Activated naive CD4-positive, alpha-beta T cell treated with anti-CD3 and anti-CD28 coated beads, Interleukin-2, amount 50 U/mL, for 24 hours (primary cell): ENCODE measurements at regions not wholly inside any gene's neighbourhood (a gene's known extent, or its start where the extent isn't known, plus 50 kb on each side); places are given as distances from the start of the nearest gene placed in this dataset.
"Not testable (repeated sequence)": the region's sequence is repeated elsewhere in the genome, so short reads cannot be mapped to it uniquely, and the experiment has no call there.

Experiments used
- H3K27ac Mint-ChIP-seq: one replicate; pipeline ENCODE4 v1.8.0; 2021; ENCODE audit warnings: mild to moderate bottlenecking, mixed read lengths
- H3K27me3 Mint-ChIP-seq: one replicate; pipeline ENCODE4 v1.8.0; 2021; ENCODE audit warnings: mixed read lengths
- H3K36me3 Mint-ChIP-seq: one replicate; pipeline ENCODE4 v1.8.0; 2021; ENCODE audit warnings: mixed read lengths
- H3K4me1 Mint-ChIP-seq: one replicate; pipeline ENCODE4 v1.8.0; 2021; ENCODE audit warnings: mixed read lengths
- H3K4me3 Mint-ChIP-seq: one replicate; pipeline ENCODE4 v1.8.0; 2021; ENCODE audit warnings: mild to moderate bottlenecking, mixed read lengths
- H3K9me3 Mint-ChIP-seq: one replicate; pipeline ENCODE4 v1.8.0; 2021; ENCODE audit warnings: mixed read lengths

GRCh38 chr7:106463851-106464611 is 179.2 kb upstream of the NAMPT start:
- H3K36me3 Mint-ChIP-seq: no peaks in the 10 kb centered on the region
- H3K9me3 Mint-ChIP-seq: no peaks in the 10 kb centered on the region
- no peaks in the 10 kb centered on the region for H3K27me3 Mint-ChIP-seq
- no peak overlapping the region for H3K4me3 Mint-ChIP-seq
- H3K27ac Mint-ChIP-seq: peak overlapping the region; percentile 53
- peaks cover 38% of the 10 kb centered on the region for H3K4me1 Mint-ChIP-seq

DNA sequence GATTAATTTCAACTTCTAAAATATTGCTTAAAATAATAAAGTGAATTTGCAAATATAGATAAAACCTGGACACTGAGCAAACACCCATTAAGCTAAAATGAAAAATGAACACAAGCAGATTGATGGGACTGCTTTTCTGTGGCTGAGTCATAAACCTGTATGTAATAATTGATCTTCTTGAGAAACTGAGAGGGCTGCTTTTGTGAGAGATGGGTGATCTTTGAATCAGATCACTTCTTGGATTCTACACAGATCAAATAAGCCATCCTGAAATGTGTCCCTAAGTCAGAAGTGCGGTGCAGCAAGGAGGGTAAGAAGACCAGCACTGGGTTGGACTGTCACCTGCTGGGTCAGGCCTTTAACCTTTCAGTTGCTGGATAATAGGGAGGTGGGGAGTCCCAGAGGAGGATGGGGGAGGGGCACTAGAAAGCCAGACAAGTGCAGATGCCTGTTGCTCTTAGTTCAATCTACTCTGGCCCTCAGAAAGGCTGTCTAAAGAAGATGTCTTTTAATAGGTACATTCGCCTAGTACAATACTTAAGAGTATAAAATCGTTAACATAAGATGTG is 178.2 kb upstream of the NAMPT start:
- H3K27ac Mint-ChIP-seq: peak overlapping the region; percentile 44
- H3K27me3 Mint-ChIP-seq: no peaks in the 10 kb centered on the region
- peak overlapping the region; percentile 40 for H3K4me3 Mint-ChIP-seq
- H3K4me1 Mint-ChIP-seq: peaks cover 35% of the 10 kb centered on the region
- no peaks in the 10 kb centered on the region for H3K9me3 Mint-ChIP-seq
- peaks cover 1% of the 10 kb centered on the region for H3K36me3 Mint-ChIP-seq

GRCh38 chr7:106462365-106462859 is 177.6 kb upstream of the NAMPT start:
- H3K4me3 Mint-ChIP-seq: no peak overlapping the region
- peaks cover 35% of the 10 kb centered on the region for H3K4me1 Mint-ChIP-seq
- peaks cover 2% of the 10 kb centered on the region for H3K36me3 Mint-ChIP-seq
- H3K27ac Mint-ChIP-seq: peak overlapping the region; percentile 89
- H3K27me3 Mint-ChIP-seq: no peaks in the 10 kb centered on the region
- no peaks in the 10 kb centered on the region for H3K9me3 Mint-ChIP-seq

DNA sequence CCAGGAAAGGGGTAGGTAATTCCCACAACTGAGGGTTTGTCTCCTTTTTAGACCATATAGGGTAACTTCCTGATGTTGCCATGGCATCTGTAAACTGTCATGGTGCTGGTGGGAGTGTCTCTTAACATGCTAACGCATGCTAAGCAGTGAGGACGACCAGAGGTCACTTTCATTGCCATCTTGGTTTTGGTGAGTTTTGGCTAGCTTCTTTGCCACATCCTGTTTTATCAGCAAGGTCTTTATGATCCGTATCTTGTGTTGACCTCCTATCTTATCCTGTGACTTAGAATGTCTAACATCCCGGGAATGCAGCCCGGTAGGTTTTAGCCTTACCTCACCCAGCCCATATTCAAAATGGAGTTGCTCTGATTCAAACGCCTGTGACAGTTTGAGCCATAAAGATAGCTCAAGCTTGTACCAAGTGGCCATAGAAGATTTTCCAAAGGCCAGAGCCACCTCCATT is 176.0 kb upstream of the NAMPT start:
- Mint-ChIP-seq H3K4me3 (no peak overlapping the region), H3K27me3 (no peaks in the 10 kb centered on the region), H3K9me3 (no peaks in the 10 kb centered on the region), H3K27ac (peak overlapping the region; percentile 74), H3K36me3 (peaks cover 2% of the 10 kb centered on the region), H3K4me1 (peaks cover 35% of the 10 kb centered on the region)

DNA sequence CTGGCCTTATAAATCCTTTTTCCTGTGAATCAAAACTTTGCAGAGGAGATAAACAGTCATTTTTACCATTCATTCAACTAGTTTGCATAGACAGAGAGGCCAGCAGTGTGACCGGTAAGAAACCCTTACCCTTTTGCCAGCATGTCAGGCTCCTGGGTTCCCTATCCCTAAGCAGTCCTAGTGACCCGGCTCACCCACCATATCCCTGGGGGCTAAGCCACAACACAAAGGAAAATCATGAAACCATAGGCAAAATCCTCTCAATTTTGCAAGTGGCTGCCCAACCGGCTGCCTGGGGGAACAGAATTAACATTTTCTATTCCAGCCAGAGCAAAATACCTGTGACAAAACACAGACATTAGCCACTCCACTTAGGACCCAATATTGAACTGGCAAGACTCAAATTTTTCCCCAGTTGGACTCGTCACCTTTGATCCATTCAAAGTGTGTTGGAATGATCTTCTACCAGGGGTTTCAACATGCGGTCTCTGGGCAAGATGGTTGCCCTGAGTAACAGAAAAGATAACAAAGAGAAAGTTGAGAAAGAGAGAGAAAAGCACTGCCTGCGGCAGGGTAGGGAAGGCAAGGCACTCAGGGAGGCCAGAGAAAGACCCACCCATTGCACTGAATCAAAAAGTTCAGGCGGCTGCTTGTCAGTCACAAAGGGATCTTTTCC is 174.8 kb upstream of the NAMPT start:
- Mint-ChIP-seq H3K9me3 (no peaks in the 10 kb centered on the region), H3K36me3 (peaks cover 2% of the 10 kb centered on the region), H3K4me1 (peaks cover 35% of the 10 kb centered on the region), H3K27ac (peak overlapping the region; percentile 23), H3K27me3 (no peaks in the 10 kb centered on the region), H3K4me3 (peak overlapping the region; percentile 26)

DNA sequence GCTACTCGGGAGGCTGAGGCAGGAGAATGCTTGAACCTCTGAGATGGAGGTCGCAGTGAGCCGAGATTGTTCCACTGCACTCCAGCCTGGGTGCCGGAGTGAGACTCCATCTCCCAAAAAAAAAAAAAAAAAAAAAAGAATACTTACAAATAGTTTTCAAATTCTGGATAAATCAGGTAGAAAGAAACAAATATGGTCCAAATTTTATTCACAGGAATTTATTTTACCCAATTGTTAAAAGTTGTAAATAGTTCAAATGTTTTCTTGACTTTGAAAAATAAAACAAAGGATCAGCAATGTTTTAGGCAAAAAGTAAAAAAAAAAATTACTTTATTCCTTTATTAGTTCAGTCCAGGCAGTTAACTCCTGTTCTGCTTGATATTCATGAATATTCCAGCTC is 172.9 kb upstream of the NAMPT start:
- no peaks in the 10 kb centered on the region for H3K9me3 Mint-ChIP-seq
- no peak overlapping the region for H3K4me3 Mint-ChIP-seq
- H3K4me1 Mint-ChIP-seq: peaks cover 23% of the 10 kb centered on the region
- H3K27ac Mint-ChIP-seq: no peak overlapping the region
- no peaks in the 10 kb centered on the region for H3K27me3 Mint-ChIP-seq
- H3K36me3 Mint-ChIP-seq: peaks cover 2% of the 10 kb centered on the region

- Mint-ChIP-seq H3K4me1 (peaks cover 10% of the 10 kb centered on the region), H3K36me3 (peaks cover 2% of the 10 kb centered on the region), H3K27me3 (no peaks in the 10 kb centered on the region), H3K9me3 (peaks cover 2% of the 10 kb centered on the region), H3K4me3 (no peak overlapping the region), H3K27ac (no peak overlapping the region)
These were observed 171.5 kb upstream of the NAMPT start for GRCh38 chr7:106456329-106456728.

- Mint-ChIP-seq H3K27me3 (peaks cover 3% of the 10 kb centered on the region), H3K4me3 (no peak overlapping the region), H3K27ac (no peak overlapping the region), H3K9me3 (peaks cover 9% of the 10 kb centered on the region), H3K36me3 (peaks cover 4% of the 10 kb centered on the region), H3K4me1 (peaks cover 28% of the 10 kb centered on the region)
These were observed 167.5 kb upstream of the NAMPT start for GRCh38 chr7:106452031-106452851.

DNA sequence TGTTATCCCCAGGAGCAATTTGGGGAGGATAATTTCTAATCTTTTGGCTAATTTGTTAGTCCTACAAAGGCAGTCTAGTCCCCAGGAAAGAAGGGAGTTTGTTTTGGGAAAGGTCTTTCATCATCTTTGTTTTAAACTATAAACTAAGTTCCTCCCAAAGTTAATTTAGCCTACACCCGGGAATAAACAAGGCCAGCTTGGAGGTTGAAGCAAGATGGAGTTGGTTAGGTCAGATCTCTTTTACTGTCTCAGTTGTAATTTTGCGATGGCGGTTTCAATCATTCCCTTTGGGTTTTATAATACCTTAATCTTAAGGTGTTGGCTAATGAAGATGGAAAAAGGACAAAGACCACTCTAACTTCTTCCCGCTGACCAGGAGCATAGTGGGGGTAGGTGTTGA is 166.4 kb upstream of the NAMPT start:
- Mint-ChIP-seq H3K36me3 (peaks cover 4% of the 10 kb centered on the region), H3K9me3 (peaks cover 9% of the 10 kb centered on the region), H3K27ac (no peak overlapping the region), H3K4me1 (peaks cover 28% of the 10 kb centered on the region), H3K4me3 (no peak overlapping the region), H3K27me3 (peaks cover 3% of the 10 kb centered on the region)

GRCh38 chr7:106450716-106451115 is 165.9 kb upstream of the NAMPT start:
- Mint-ChIP-seq H3K4me3 (peak overlapping the region; percentile 27), H3K9me3 (peaks cover 9% of the 10 kb centered on the region)

GRCh38 chr7:106448992-106449859 is 164.4 kb upstream of the NAMPT start:
- Mint-ChIP-seq H3K9me3 (peaks cover 9% of the 10 kb centered on the region), H3K27ac (peak overlapping the region; percentile 62), H3K4me1 (peaks cover 28% of the 10 kb centered on the region), H3K36me3 (peaks cover 4% of the 10 kb centered on the region), H3K27me3 (peaks cover 3% of the 10 kb centered on the region), H3K4me3 (no peak overlapping the region)

More at GRCh38 chr7:106450716-106451115, 165.9 kb upstream of the NAMPT start:
- Mint-ChIP-seq H3K4me1 (peaks cover 28% of the 10 kb centered on the region), H3K36me3 (peaks cover 4% of the 10 kb centered on the region), H3K27me3 (peaks cover 3% of the 10 kb centered on the region), H3K27ac (peak overlapping the region; percentile 12)

DNA sequence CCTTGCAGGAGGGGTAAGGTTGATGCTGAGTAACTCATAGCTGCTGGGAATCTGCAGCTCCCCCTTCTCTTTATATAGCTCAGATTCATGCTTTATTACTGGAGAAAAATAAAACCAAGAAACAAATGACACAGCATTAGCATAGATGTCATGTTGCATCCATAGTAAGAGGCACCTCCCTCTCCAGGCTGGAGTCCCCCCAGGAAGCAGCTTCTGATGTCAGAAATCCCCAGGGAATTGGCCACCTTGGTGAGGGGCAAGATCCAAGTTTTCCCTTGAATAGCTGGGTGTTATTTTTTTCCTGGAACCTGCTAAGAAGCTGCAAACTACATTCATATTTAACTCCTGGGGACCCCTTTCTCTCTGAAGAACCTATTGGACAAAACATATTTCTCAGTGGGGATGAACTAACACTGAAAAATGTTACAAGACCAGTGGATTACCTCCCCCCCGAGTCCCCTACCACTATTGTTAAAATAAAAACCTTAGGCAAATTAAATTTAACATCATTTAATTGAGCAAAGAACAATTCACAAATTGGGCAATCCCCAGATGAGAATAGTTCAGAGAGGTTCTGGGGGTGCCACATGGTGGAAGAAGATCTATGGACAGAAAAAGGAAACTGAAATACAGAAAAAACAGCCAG is 163.7 kb upstream of the NAMPT start:
- H3K4me1 Mint-ChIP-seq: peaks cover 28% of the 10 kb centered on the region
- peak overlapping the region; percentile 62 for H3K27ac Mint-ChIP-seq
- H3K4me3 Mint-ChIP-seq: peak overlapping the region; percentile 8
- peaks cover 4% of the 10 kb centered on the region for H3K36me3 Mint-ChIP-seq
- H3K9me3 Mint-ChIP-seq: peaks cover 9% of the 10 kb centered on the region
- H3K27me3 Mint-ChIP-seq: peaks cover 4% of the 10 kb centered on the region

- Mint-ChIP-seq H3K27ac (no peak overlapping the region), H3K4me1 (peaks cover 28% of the 10 kb centered on the region), H3K9me3 (peaks cover 9% of the 10 kb centered on the region), H3K36me3 (peaks cover 4% of the 10 kb centered on the region), H3K4me3 (no peak overlapping the region), H3K27me3 (peaks cover 9% of the 10 kb centered on the region)
These were observed 162.6 kb upstream of the NAMPT start for GRCh38 chr7:106447318-106447847.

DNA sequence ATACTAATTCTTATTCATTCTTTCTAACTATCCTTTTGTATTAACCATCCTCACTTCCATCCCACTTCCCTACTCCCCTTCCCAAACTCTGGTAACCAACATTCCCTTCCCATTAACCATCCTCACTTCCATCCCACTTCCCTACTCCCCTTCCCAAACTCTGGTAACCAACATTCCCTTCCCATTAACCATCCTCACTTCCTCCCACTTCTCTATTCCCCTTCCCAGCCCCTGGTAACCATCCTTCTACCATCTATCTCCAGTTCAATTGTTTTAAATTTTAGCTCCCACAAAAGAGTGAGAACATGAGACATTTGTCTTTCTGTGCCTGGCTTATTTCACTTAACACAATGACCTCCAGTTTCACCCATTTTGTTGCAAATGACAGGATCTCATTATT is 160.6 kb upstream of the NAMPT start:
- H3K27ac Mint-ChIP-seq: not testable (repeated sequence)

More for the DNA sequence above, 160.6 kb upstream of the NAMPT start:
- not testable (repeated sequence) for H3K4me3 Mint-ChIP-seq, H3K36me3 Mint-ChIP-seq, H3K9me3 Mint-ChIP-seq
- Mint-ChIP-seq H3K27me3 (peaks cover 12% of the 10 kb centered on the region), H3K4me1 (peaks cover 25% of the 10 kb centered on the region)
